Bronchial epithelial cell (primary cell): ENCODE measurements at regions not wholly inside any gene's neighbourhood (a gene's known extent, or its start where the extent isn't known, plus 50 kb on each side); places are given as distances from the start of the nearest gene placed in this dataset.

Experiments used
- DNase-seq: peaks from one replicate; pipeline ENCODE4 v3.0.0-alpha.2; 2010; ENCODE audit warnings: low read depth
- FAIRE-seq: peaks from 2 replicates; lab custom pipeline; 2011; peaks lifted over from hg19 to GRCh38; lab: Jason Lieb, UNC
- H3K27me3 ChIP-seq: 2 replicates; pipeline ENCODE4 v1.5.1; 2011; ENCODE audit warnings: low read length; ENCODE audit not compliant: control insufficient read depth, insufficient read depth
- H3K36me3 ChIP-seq: 2 replicates; pipeline ENCODE4 v1.5.1; 2011; ENCODE audit warnings: low read length; ENCODE audit not compliant: control insufficient read depth, insufficient read depth
- H3K4me3 ChIP-seq: 2 replicates; pipeline ENCODE4 v1.5.1; 2011; ENCODE audit warnings: mild to moderate bottlenecking, low read depth, low read length, control low read depth
- CTCF ChIP-seq: IDR thresholded peaks from 2 replicates; pipeline ENCODE4 v1.5.1; 2011; ENCODE audit warnings: mild to moderate bottlenecking, moderate library complexity, low read length, control low read depth, inconsistent platforms; ENCODE audit not compliant: insufficient read depth, severe bottlenecking

- FAIRE-seq (peak; percentile 43), DNase-seq (no peak)
- Histone ChIP-seq H3K27me3 (no peaks in the 10 kb centered on the region), H3K36me3 (no peaks in the 10 kb centered on the region), H3K4me3 (no peak overlapping the region)
- no peak for TF ChIP-seq CTCF
Observed at GRCh38 chr6:40953486-40953885, 85.5 kb downstream of the UNC5CL start.

GRCh38 chr6:40950986-40951698 lies 87.9 kb downstream of the UNC5CL start:
- no peak for TF ChIP-seq CTCF
- no peak overlapping the region for H3K4me3 ChIP-seq
- FAIRE-seq: no peak
- peak; percentile 73 for DNase-seq
- no peaks in the 10 kb centered on the region for H3K27me3 ChIP-seq
- H3K36me3 ChIP-seq: no peaks in the 10 kb centered on the region

GRCh38 chr6:40948570-40948969 lies 90.5 kb downstream of the UNC5CL start:
- no peaks in the 10 kb centered on the region for H3K36me3 ChIP-seq
- no peak overlapping the region for H3K4me3 ChIP-seq
- H3K27me3 ChIP-seq: no peaks in the 10 kb centered on the region
- FAIRE-seq (no peak), DNase-seq (peak; percentile 74)
- no peak for TF ChIP-seq CTCF

- FAIRE-seq: no peak
- Histone ChIP-seq H3K27me3 (no peaks in the 10 kb centered on the region), H3K4me3 (no peak overlapping the region), H3K36me3 (no peaks in the 10 kb centered on the region)
- DNase-seq: peak; percentile 85
- no peak for TF ChIP-seq CTCF
Observed at GRCh38 chr6:40947876-40948526, 91.0 kb downstream of the UNC5CL start.

GRCh38 chr6:40946738-40947301 lies 92.2 kb downstream of the UNC5CL start:
- FAIRE-seq (no peak), DNase-seq (no peak)
- H3K36me3 ChIP-seq: no peaks in the 10 kb centered on the region
- H3K4me3 ChIP-seq: no peak overlapping the region
- no peak for TF ChIP-seq CTCF
- no peaks in the 10 kb centered on the region for H3K27me3 ChIP-seq
